Heart right ventricle (tissue), 16 donors: ENCODE measurements at regions not wholly inside any gene's neighbourhood (a gene's known extent, or its start where the extent isn't known, plus 50 kb on each side); places are given as distances from the start of the nearest gene placed in this dataset.
A peak's percentile ranks its signal among the peaks of the same experiment; 100 is the strongest.

Experiments used
- ATAC-seq, 8 donors: fragments of 200-7000 bp; cut with Tn5 transposase; one replicate each; pipeline ENCODE4 v1.9.1; 2020; ENCODE audit warnings: mild to moderate bottlenecking in 8 of 8, moderate library complexity in 8 of 8, moderate number of reproducible peaks in 1 of 8
- DNase-seq, 2 donors: peaks; one replicate each; pipeline ENCODE4 v3.0.0-alpha.2; 2020
- H3K27ac ChIP-seq, 10 donors: fragments of 200-600 bp; sonication (generic) in 2 of 10; one replicate each; pipeline versions ENCODE4 v1.5.0 to v1.8.0; 2020 to 2022; ENCODE audit warnings: mild to moderate bottlenecking in 3 of 10
- H3K27me3 ChIP-seq, 7 donors: fragments of 200-600 bp; one replicate each; pipeline ENCODE4 v1.8.0; 2021 to 2022; ENCODE audit warnings: mild to moderate bottlenecking in 2 of 7
- H3K36me3 ChIP-seq, 9 donors: fragments of 200-600 bp; sonication (generic) in 1 of 9; one replicate each; pipeline versions ENCODE4 v1.5.0 to v1.8.0; 2020 to 2022; ENCODE audit warnings: mild to moderate bottlenecking in 2 of 9
- H3K4me1 ChIP-seq, 9 donors: fragments of 200-600 bp; sonication (generic) in 1 of 9; one replicate each; pipeline versions ENCODE4 v1.5.0 to v1.8.0; 2020 to 2022; ENCODE audit warnings: mild to moderate bottlenecking in 4 of 9
- H3K4me3 ChIP-seq, 10 donors: fragments of 200-600 bp; sonication (generic) in 2 of 10; one replicate each; pipeline versions ENCODE4 v1.5.0 to v1.8.0; 2020 to 2022; ENCODE audit warnings: mild to moderate bottlenecking in 7 of 10, moderate library complexity in 2 of 10
- H3K9me3 ChIP-seq, 11 donors: fragments of 200-600 bp in 10 of 11; sonication (generic) in 2 of 11; one replicate each; pipeline versions ENCODE4 v1.5.0 to v1.8.0; 2013 to 2022; ENCODE audit warnings: mild to moderate bottlenecking in 2 of 11, control low read depth in 1 of 11, moderate library complexity in 1 of 11
- WGBS, 2 donors: extraction: QIAGEN DNeasy Blood & Tissue Kit; methylation state at CpG; one replicate each; pipeline ENCODE4 v1.1.7; 2013; ENCODE audit warnings: inconsistent platforms in 1 of 2; 5-methylcytosine and 5-hydroxymethylcytosine counted together
- intact Hi-C, 10 donors: fragments of 100-400 bp; cut with DNase I; formaldehyde crosslinking; loops; one replicate each; pipeline versions ENCODE4 v1.11.1 to v1.14.2; 2022
- TF ChIP-seq, protein P1 (sequence below), 9 donors: fragments of 200-600 bp; sonication (generic) in 2 of 9; IDR thresholded peaks; one replicate each; pipeline versions ENCODE4 v1.5.0 to v1.8.0; 2021 to 2022; ENCODE audit warnings: antibody characterized with exemption in 9 of 9, mild to moderate bottlenecking in 5 of 9, moderate library complexity in 1 of 9
- donor health status: Arrhythmogenic right ventricular cardiomyopathy.
- donor health status: ischemic (EF 13 %, LVEDD 7.1; RV severe dilation, severe dysfunction).
- donor health status: healthy with polysubstance abuse.
- donor health status: DM: no; HTN: yes; CAD: no.
- donor health status: DM: no; HTN: no; CAD: no.
- donor health status: ischemic (EF 25% LVEDD 6.9; RV normal size, moderate dysfunction).
- donor health status: ischemic (EF 25% LVEDD 5.7; RV mildly dilated, moderate dysfunction).
- donor health status: healthy.
- donor health status: DM: yes; HTN: yes; CAD: no.
- donor health status: Ischemic cardiomyopathy.
- donor health status: ischemic (EF 35%, LVEDD 5.7; RV mildly dilated, moderate dysfunction).
- donor health status: nonischemic (EF 11% LVEDD 7.7; RV severe dilation, severe dysfunction).
- donor health status: DM: yes; HTN: yes; CAD: no.
- donor health status: PGD.
- donor health status: ischemic (EF 29% LVEDD 5.4; RV normal size, mild dysfunction).
- donor health status: nonischemic (EF 23%, LVEDD 6.1; RV moderate dilation, normal function).

DNA sequence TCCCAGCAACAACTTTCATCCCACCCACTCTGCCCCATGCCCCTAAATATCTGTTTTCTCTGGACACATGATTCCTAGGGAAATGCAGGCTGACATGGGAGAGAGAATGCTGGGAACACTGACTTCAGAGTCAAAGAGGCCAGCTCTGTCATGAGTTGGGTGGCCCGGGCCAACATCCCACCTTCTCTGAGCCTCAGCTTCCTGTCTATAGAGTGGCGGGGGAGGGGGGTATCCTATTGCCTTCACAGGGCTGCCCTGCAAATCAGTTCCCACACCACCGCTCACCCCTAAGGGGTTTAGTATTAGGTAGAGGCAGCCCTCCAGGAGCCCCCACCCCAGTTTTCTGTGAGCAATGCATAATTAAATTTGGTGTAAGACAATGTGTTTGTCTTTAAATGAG lies 175.0 kb upstream of the NCAM1 start:
- TF ChIP-seq, protein P1, sequence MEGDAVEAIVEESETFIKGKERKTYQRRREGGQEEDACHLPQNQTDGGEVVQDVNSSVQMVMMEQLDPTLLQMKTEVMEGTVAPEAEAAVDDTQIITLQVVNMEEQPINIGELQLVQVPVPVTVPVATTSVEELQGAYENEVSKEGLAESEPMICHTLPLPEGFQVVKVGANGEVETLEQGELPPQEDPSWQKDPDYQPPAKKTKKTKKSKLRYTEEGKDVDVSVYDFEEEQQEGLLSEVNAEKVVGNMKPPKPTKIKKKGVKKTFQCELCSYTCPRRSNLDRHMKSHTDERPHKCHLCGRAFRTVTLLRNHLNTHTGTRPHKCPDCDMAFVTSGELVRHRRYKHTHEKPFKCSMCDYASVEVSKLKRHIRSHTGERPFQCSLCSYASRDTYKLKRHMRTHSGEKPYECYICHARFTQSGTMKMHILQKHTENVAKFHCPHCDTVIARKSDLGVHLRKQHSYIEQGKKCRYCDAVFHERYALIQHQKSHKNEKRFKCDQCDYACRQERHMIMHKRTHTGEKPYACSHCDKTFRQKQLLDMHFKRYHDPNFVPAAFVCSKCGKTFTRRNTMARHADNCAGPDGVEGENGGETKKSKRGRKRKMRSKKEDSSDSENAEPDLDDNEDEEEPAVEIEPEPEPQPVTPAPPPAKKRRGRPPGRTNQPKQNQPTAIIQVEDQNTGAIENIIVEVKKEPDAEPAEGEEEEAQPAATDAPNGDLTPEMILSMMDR (IDR thresholded peaks at IDR 0.05): no peak
- Histone ChIP-seq H3K4me1 (peaks cover 8 to 38% (median 33%) of the 10 kb centered on the region in 9 donors), H3K27ac (peak overlapping the region in 6 of 10 donors; percentile 70 to 87 (median 76)), H3K9me3 (no peaks in the 10 kb centered on the region), H3K27me3 (peaks cover 0 to 5% (median 0%) of the 10 kb centered on the region in 7 donors), H3K4me3 (no peak overlapping the region), H3K36me3 (no peaks in the 10 kb centered on the region)
- WGBS, 2 donors: 84 to 85% methylated on average over 3 of the region's 3 CpGs
- ATAC-seq: peak in 1 of 8 donors; percentile 11
- intact Hi-C loops: loop anchor here in 5 of 10 donors (10.0 kb wide), 4 partner anchors 131 to 499 kb away; no protein-coding TSS in a partner anchor
- no peak for DNase-seq

DNA sequence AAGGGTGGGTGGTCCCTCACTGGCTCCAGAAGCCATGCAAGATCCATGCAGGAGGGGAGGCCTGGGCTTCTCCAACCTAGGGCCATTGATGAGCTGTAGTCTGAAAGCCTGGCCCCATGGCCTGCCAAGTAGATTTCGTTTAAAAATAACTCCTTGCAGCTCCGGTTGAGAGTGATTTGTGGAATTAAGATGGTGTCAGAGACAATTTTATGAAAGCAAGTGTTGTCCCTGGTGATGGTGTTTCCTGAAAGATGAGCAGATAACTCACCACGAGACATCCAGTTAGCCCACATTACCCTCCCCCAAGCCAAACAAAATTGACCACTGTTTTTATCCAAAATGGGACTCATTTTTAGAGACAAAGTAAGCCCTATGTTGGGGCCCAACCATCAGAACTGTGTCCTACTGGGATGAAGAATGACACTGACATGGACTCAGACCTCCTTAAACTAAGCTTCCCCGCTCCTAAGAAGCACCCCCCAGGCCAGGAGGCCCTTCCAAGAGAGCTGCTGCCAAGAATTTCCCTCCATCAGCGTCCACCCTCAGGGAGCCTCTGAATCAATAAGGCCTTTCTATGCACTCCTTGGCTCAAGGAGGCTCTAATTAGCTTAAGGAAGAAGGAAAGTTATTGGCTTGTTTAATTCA lies 174.2 kb upstream of the NCAM1 start:
- 46 to 48% methylated on average over 5 of the region's 5 CpGs for WGBS, 2 donors
- Histone ChIP-seq H3K27ac (peak overlapping the region in 3 of 10 donors; percentile 77 to 87 (median 82)), H3K4me1 (peaks cover 7 to 36% (median 31%) of the 10 kb centered on the region in 9 donors), H3K4me3 (no peak overlapping the region), H3K27me3 (peaks cover 0 to 3% (median 0%) of the 10 kb centered on the region in 7 donors), H3K9me3 (no peaks in the 10 kb centered on the region), H3K36me3 (no peaks in the 10 kb centered on the region)
- TF ChIP-seq, protein P1 (IDR thresholded peaks at IDR 0.05): no peak
- ATAC-seq (no peak), DNase-seq (no peak)
- intact Hi-C loops: loop anchor here in 5 of 10 donors (10.0 kb wide), 4 partner anchors 132 to 498 kb away; no protein-coding TSS in a partner anchor

DNA sequence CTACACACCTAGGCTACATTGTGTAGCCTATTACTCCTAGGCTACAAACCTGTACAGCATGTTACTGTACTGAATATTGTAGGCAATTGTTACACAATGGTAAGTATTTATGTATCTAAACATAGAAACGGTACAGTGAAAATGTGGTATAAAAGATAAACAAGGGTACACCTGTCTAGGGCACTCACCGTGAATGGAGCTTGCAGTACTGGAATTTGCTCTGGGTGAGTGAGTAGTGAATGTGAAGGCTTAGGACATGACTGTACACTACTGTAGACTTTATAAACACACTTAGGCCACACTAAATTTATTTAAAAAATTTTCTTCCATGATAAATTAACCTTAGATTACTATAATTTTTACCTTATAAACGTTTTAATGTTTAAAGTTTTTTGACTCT lies 171.7 kb upstream of the NCAM1 start:
- Histone ChIP-seq H3K4me3 (no peak overlapping the region), H3K27me3 (no peaks in the 10 kb centered on the region), H3K9me3 (no peaks in the 10 kb centered on the region), H3K27ac (no peak overlapping the region), H3K4me1 (peaks cover 1 to 33% (median 31%) of the 10 kb centered on the region in 9 donors), H3K36me3 (no peaks in the 10 kb centered on the region)
- ATAC-seq: no peak
- intact Hi-C loops: loop anchor here in 5 of 10 donors (10.0 kb wide), 4 partner anchors 135 to 495 kb away; no protein-coding TSS in a partner anchor
- TF ChIP-seq, protein P1 (IDR thresholded peaks at IDR 0.05): no peak
- WGBS, 2 donors: 73 to 75% methylated on average over 3 of the region's 3 CpGs
- no peak for DNase-seq

DNA sequence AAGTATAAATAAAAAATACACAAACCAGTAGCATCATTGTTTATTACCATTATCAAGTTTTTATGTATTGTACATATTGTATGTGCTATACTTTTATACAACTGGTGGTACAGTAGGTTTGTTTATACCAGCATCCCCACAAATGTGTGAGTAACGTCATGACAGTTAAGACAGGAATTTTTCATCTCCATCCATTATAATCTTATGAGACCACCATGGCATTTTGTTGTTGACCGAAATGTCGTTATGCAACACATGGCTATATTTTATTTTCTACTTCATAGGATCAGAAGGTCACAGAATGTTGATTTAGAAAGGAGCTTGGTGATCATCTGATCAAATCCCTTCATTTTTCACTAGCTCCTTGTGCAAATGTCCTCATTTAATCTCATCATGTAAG lies 170.9 kb upstream of the NCAM1 start:
- Histone ChIP-seq H3K4me1 (peaks cover 0 to 33% (median 25%) of the 10 kb centered on the region in 9 donors), H3K9me3 (no peaks in the 10 kb centered on the region), H3K27ac (no peak overlapping the region), H3K4me3 (no peak overlapping the region), H3K27me3 (no peaks in the 10 kb centered on the region), H3K36me3 (no peaks in the 10 kb centered on the region)
- intact Hi-C loops: loop anchor here in 6 of 10 donors (10.0 kb wide), 4 partner anchors 55 to 495 kb away; no protein-coding TSS in a partner anchor
- TF ChIP-seq, protein P1 (IDR thresholded peaks at IDR 0.05): no peak
- 92 to 93% methylated on average over 3 of the region's 3 CpGs for WGBS, 2 donors
- no peak for DNase-seq
- ATAC-seq: no peak
